GM20431 (cell line): ENCODE measurements at regions not wholly inside any gene's neighbourhood (a gene's known extent, or its start where the extent isn't known, plus 50 kb on each side); places are given as distances from the start of the nearest gene placed in this dataset.
"Not testable (repeated sequence)": the region's sequence is repeated elsewhere in the genome, so short reads cannot be mapped to it uniquely, and the experiment has no call there.

ENCODE experiments used
- in situ Hi-C: fragments of 300-500 bp; cut with MseI, MboI; formaldehyde crosslinking; loops from one replicate; pipeline ENCODE4 v1.15.0; 2020; ENCODE audit warnings: low sequenced_read_pairs; ENCODE audit not compliant: unreplicated experiment

GRCh38 chr15:20295238-20295811 lies 246.3 kb downstream of the GOLGA6L6 start:
- in situ Hi-C loops, result no loop called here

GRCh38 chr15:20294651-20295237 lies 246.9 kb downstream of the GOLGA6L6 start:
- in situ Hi-C loops, result no loop called here

- in situ Hi-C loops, result not testable (repeated sequence)
Observed at GRCh38 chr15:20292422-20293005, 249.1 kb downstream of the GOLGA6L6 start.

- in situ Hi-C loops, result not testable (repeated sequence)
Observed at GRCh38 chr15:20291616-20292015, 250.0 kb downstream of the GOLGA6L6 start.

GRCh38 chr15:20290606-20291005 lies 251.0 kb downstream of the GOLGA6L6 start:
- in situ Hi-C loops, result not testable (repeated sequence)

- in situ Hi-C loops, result loop anchor here (10.0 kb wide), 1 partner anchor 95 kb away; no protein-coding TSS in a partner anchor
Observed at GRCh38 chr15:20289538-20290103, 252.0 kb downstream of the GOLGA6L6 start.

- in situ Hi-C loops, result loop anchor here (10.0 kb wide), 1 partner anchor 96 kb away; no protein-coding TSS in a partner anchor
Observed at GRCh38 chr15:20288800-20289537, 252.6 kb downstream of the GOLGA6L6 start.

GRCh38 chr15:20286559-20286958 lies 255.0 kb downstream of the GOLGA6L6 start:
- in situ Hi-C loops, result loop anchor here (10.0 kb wide), 1 partner anchor 98 kb away; no protein-coding TSS in a partner anchor

GRCh38 chr15:20285696-20286300 lies 255.8 kb downstream of the GOLGA6L6 start:
- in situ Hi-C loops, result loop anchor here (10.0 kb wide), 1 partner anchor 99 kb away; no protein-coding TSS in a partner anchor

GRCh38 chr15:20284891-20285535 lies 256.6 kb downstream of the GOLGA6L6 start:
- in situ Hi-C loops, result loop anchor here (10.0 kb wide), 1 partner anchor 100 kb away; no protein-coding TSS in a partner anchor

GRCh38 chr15:20283651-20284050 lies 257.9 kb downstream of the GOLGA6L6 start:
- in situ Hi-C loops, result loop anchor here (10.0 kb wide), 1 partner anchor 101 kb away; no protein-coding TSS in a partner anchor

GRCh38 chr15:20282491-20282943 lies 259.1 kb downstream of the GOLGA6L6 start:
- in situ Hi-C loops, result loop anchor here (10.0 kb wide), 1 partner anchor 102 kb away; no protein-coding TSS in a partner anchor

- in situ Hi-C loops, result loop anchor here (10.0 kb wide), 1 partner anchor 103 kb away; no protein-coding TSS in a partner anchor
Observed at GRCh38 chr15:20281567-20282275, 259.9 kb downstream of the GOLGA6L6 start.

- in situ Hi-C loops, result loop anchor here (10.0 kb wide), 1 partner anchor 104 kb away; no protein-coding TSS in a partner anchor
Observed at GRCh38 chr15:20280933-20281463, 260.6 kb downstream of the GOLGA6L6 start.

GRCh38 chr15:20280141-20280932 lies 261.3 kb downstream of the GOLGA6L6 start:
- in situ Hi-C loops, result loop anchor here (10.0 kb wide), 1 partner anchor 104 kb away; no protein-coding TSS in a partner anchor

GRCh38 chr15:20279056-20279455 lies 262.5 kb downstream of the GOLGA6L6 start:
- in situ Hi-C loops, result not testable (repeated sequence)

- in situ Hi-C loops, result not testable (repeated sequence)
Observed at GRCh38 chr15:20278376-20278775, 263.2 kb downstream of the GOLGA6L6 start.
